GM12878 (cell line): ENCODE measurements at regions not wholly inside any gene's neighbourhood (a gene's known extent, or its start where the extent isn't known, plus 50 kb on each side); places are given as distances from the start of the nearest gene placed in this dataset.

Experiments used
- ATAC-seq: fragments of 200-7000 bp; cut with Tn5 transposase; 3 replicates; pipeline ENCODE4 v1.9.1; 2020; ENCODE audit warnings: mild to moderate bottlenecking, moderate library complexity
- BruUV-seq: library from RNA; stranded (reverse); fragments of 400-500 nt; replicated peaks from 2 replicates; lab custom pipeline; 2021; lab: Mats Ljungman, UMichigan
- CTCF ChIA-PET: fragments of 300-600 bp; sonication (Branson Sonifier 250); formaldehyde crosslinking; extraction: SDS; loops from one replicate; lab custom pipeline; 2021; ENCODE audit warnings: inconsistent platforms; lab: Yijun Ruan, JAX
- POLR2A ChIA-PET: fragments of 350-600 bp; formaldehyde crosslinking; extraction: SDS; loops from one replicate; lab custom pipeline; 2021; ENCODE audit warnings: inconsistent platforms; lab: Charles Lee
- RAD21 ChIA-PET: fragments of 300-600 bp; sonication (Branson Sonifier 250); formaldehyde crosslinking; loops from one replicate; lab custom pipeline; 2023; ENCODE audit warnings: antibody characterized with exemption; ENCODE audit not compliant: unreplicated experiment; lab: Charles Lee
- SMC1A ChIA-PET: fragments of 300-600 bp; sonication (Branson Sonifier 250); formaldehyde crosslinking; loops from one replicate; lab custom pipeline; 2023; ENCODE audit not compliant: unreplicated experiment, uncharacterized antibody; lab: Charles Lee
- DNase-seq: peaks from one replicate; pipeline ENCODE4 v3.0.0-alpha.2; 2011; ENCODE audit warnings: low read depth, low spot score
- FAIRE-seq: peaks from 3 replicates; lab custom pipeline; 2011; peaks lifted over from hg19 to GRCh38; lab: Jason Lieb, UNC
- H2AFZ ChIP-seq: 2 replicates; pipeline ENCODE4 v1.6.0; 2011; ENCODE audit warnings: low read depth, low read length, control low read depth; ENCODE audit not compliant: control insufficient read depth
- H3K27ac ChIP-seq: 2 replicates; pipeline ENCODE4 v1.5.1; 2011; ENCODE audit warnings: control low read depth; ENCODE audit not compliant: control insufficient read depth, insufficient read depth
- H3K27me3 ChIP-seq, 2 experiments: replicated peaks in 1 of 2; 2 replicates each; pipeline versions ENCODE4 v1.6.0 to v1.6.1; 2011; ENCODE audit warnings: low read length in 1 of 2; ENCODE audit not compliant: control insufficient read depth in 2 of 2, insufficient read depth in 2 of 2
- H3K36me3 ChIP-seq, 2 experiments: 2 replicates each; pipeline ENCODE4 v1.5.1; 2011; ENCODE audit warnings: low read length in 1 of 2; ENCODE audit not compliant: control insufficient read depth in 2 of 2, insufficient read depth in 2 of 2
- H3K4me1 ChIP-seq: 2 replicates; pipeline ENCODE4 v1.6.1; 2011; ENCODE audit warnings: mild to moderate bottlenecking, low read length, moderate library complexity, mixed read lengths; ENCODE audit not compliant: control insufficient read depth, insufficient read depth
- H3K4me2 ChIP-seq: 2 replicates; pipeline ENCODE4 v1.6.0; 2011; ENCODE audit warnings: control low read depth; ENCODE audit not compliant: control insufficient read depth, insufficient read depth
- H3K4me3 ChIP-seq: fragments of 200-600 bp; sonication (generic); 2 replicates; pipeline ENCODE4 v1.5.1; 2016
- H3K79me2 ChIP-seq: 2 replicates; pipeline ENCODE4 v1.6.0; 2011; ENCODE audit warnings: low read length; ENCODE audit not compliant: control insufficient read depth, insufficient read depth
- H3K9ac ChIP-seq: 2 replicates; pipeline ENCODE4 v1.8.0; 2011; ENCODE audit warnings: low read length, control low read depth, mixed read lengths; ENCODE audit not compliant: control insufficient read depth, insufficient read depth
- H3K9me3 ChIP-seq: replicated peaks from 3 replicates; pipeline ENCODE4 v1.5.1; 2011; ENCODE audit warnings: mild to moderate bottlenecking, low read length; ENCODE audit not compliant: control insufficient read depth, insufficient read depth
- H4K20me1 ChIP-seq: 2 replicates; pipeline ENCODE4 v1.6.0; 2011; ENCODE audit not compliant: control insufficient read depth, insufficient read depth
- BMI1 ChIP-seq: fragments of 450-650 bp; IDR thresholded peaks from 2 replicates; pipeline ENCODE4 v1.6.1; 2016; ENCODE audit warnings: mild to moderate bottlenecking, moderate library complexity, borderline replicate concordance
- BRCA1 ChIP-seq: IDR thresholded peaks from 2 replicates; pipeline ENCODE4 v1.6.1; 2011; ENCODE audit warnings: low read depth, low read length, improper control_type of control experiment
- CREM ChIP-seq: IDR thresholded peaks from 2 replicates; pipeline ENCODE4 v1.6.1; 2014; ENCODE audit warnings: antibody characterized with exemption, low read depth
- HDAC6 ChIP-seq: fragments of 200-600 bp; sonication (generic); IDR thresholded peaks from one replicate; pipeline ENCODE4 v1.8.0; 2017; ENCODE audit warnings: antibody characterized with exemption; ENCODE audit not compliant: unreplicated experiment
- RAD21 ChIP-seq: IDR thresholded peaks from 2 replicates; pipeline ENCODE4 v1.6.1; 2011; ENCODE audit warnings: mild to moderate bottlenecking, low read depth, low read length, moderate library complexity; ENCODE audit not compliant: insufficient read depth
- RCOR1 ChIP-seq: conservative IDR thresholded peaks from 2 replicates; pipeline ENCODE4 v1.6.1; 2012; ENCODE audit warnings: low read depth, low read length, improper control_type of control experiment
- RFX5 ChIP-seq: IDR thresholded peaks from 2 replicates; pipeline ENCODE4 v1.6.1; 2011; ENCODE audit warnings: low read depth, low read length, improper control_type of control experiment
- SMAD5 ChIP-seq: IDR thresholded peaks from 2 replicates; pipeline ENCODE4 v1.6.1; 2016; ENCODE audit warnings: antibody characterized with exemption, low read depth
- SP1 ChIP-seq: IDR thresholded peaks from one replicate; pipeline ENCODE4 v1.6.1; 2011; ENCODE audit warnings: low read depth, low read length
- STAT1 ChIP-seq: fragments of 450-650 bp; conservative IDR thresholded peaks from 2 replicates; pipeline ENCODE4 v1.6.1; 2014; ENCODE audit warnings: antibody characterized with exemption, mild to moderate bottlenecking
- ZZZ3 ChIP-seq: IDR thresholded peaks from 2 replicates; pipeline ENCODE4 v1.6.1; 2011; ENCODE audit warnings: low read depth; ENCODE audit not compliant: control insufficient read depth, insufficient read length
- WGBS: methylation state at CpG from one replicate; pipeline ENCODE4 v1.1.6; 2016; ENCODE audit warnings: low lambda C conversion rate; ENCODE audit not compliant: insufficient replicate concordance, insufficient coverage; ENCODE audit errors: missing lambda C conversion rate; 5-methylcytosine and 5-hydroxymethylcytosine counted together
- in situ Hi-C: fragments of 300-500 bp; cut with MboI; formaldehyde crosslinking; loops from 9 replicates; pipeline ENCODE4 v1.14.3; 2018; ENCODE audit warnings: mixed read lengths
- intact Hi-C: fragments of 100-400 bp; cut with micrococcal nuclease; formaldehyde crosslinking; loops from one replicate; pipeline ENCODE4 v1.14.2; 2022; ENCODE audit not compliant: unreplicated experiment
- TF ChIP-seq, protein P1 (sequence below): IDR thresholded peaks from 2 replicates; pipeline ENCODE4 v1.6.1; 2011; ENCODE audit warnings: low read depth, mild to moderate bottlenecking, low read length, moderate library complexity, borderline replicate concordance; ENCODE audit errors: extremely low read depth
- TF ChIP-seq, protein P2 (sequence below): fragments of 450-650 bp; formaldehyde crosslinking; IDR thresholded peaks from 2 replicates; pipeline ENCODE4 v1.4.0; 2020; ENCODE audit warnings: mild to moderate bottlenecking, moderate library complexity
- TF ChIP-seq, protein P3 (sequence below): IDR thresholded peaks from 2 replicates; pipeline ENCODE4 v1.6.1; 2012; ENCODE audit warnings: low read depth, low read length, improper control_type of control experiment
- TF ChIP-seq, protein P4 (sequence below): fragments of 450-650 bp; IDR thresholded peaks from 2 replicates; pipeline ENCODE4 v1.6.1; 2017; ENCODE audit warnings: mild to moderate bottlenecking, low read depth, inconsistent platforms; ENCODE audit not compliant: poor library complexity, severe bottlenecking

DNA sequence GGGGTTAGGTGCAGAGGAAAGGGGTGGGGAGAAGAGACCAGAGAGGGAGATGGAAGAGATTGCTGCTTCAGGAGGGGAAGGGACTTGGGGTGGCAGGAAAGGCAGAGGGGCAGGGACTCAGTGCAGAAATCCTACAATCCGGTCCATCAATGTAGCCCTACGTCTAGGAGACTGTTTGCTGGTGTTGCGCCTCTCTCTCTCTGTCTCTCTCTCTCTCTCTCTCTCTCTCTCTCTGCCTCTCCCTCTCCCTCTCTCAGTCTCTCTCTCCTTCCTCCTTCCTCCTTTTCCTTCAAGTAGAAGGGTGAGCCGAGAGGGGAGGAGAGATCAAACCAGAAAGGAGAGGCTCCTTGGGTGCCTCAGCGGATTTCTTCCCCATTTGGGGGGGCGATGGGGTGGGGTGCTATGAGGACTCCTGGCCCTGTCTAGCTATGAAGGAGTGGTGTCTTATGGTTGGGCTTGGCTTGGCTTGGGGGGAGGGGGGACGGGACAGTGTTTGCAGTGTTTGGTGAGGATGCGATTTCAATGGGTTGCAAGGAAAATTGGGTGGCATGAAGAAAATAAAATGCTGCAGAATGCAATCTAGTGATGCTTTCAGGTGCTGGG lies 181.2 kb downstream of the TBXT start:
- RAD21 ChIA-PET = interaction anchor here (1.0 kb wide), 1 partner anchor 38 kb away, joined by 3 read pairs; no protein-coding TSS in a partner anchor
- no peak for FAIRE-seq
- TF ChIP-seq RAD21 (no peak), SMAD5 (no peak), STAT1 (no peak), SP1 (no peak), CREM (no peak), RFX5 (no peak), BRCA1 (no peak), HDAC6 (no peak), RCOR1 (no peak), BMI1 (no peak), ZZZ3 (no peak)
- TF ChIP-seq, protein P1, sequence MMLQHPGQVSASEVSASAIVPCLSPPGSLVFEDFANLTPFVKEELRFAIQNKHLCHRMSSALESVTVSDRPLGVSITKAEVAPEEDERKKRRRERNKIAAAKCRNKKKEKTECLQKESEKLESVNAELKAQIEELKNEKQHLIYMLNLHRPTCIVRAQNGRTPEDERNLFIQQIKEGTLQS = no peak
- TF ChIP-seq, protein P2, sequence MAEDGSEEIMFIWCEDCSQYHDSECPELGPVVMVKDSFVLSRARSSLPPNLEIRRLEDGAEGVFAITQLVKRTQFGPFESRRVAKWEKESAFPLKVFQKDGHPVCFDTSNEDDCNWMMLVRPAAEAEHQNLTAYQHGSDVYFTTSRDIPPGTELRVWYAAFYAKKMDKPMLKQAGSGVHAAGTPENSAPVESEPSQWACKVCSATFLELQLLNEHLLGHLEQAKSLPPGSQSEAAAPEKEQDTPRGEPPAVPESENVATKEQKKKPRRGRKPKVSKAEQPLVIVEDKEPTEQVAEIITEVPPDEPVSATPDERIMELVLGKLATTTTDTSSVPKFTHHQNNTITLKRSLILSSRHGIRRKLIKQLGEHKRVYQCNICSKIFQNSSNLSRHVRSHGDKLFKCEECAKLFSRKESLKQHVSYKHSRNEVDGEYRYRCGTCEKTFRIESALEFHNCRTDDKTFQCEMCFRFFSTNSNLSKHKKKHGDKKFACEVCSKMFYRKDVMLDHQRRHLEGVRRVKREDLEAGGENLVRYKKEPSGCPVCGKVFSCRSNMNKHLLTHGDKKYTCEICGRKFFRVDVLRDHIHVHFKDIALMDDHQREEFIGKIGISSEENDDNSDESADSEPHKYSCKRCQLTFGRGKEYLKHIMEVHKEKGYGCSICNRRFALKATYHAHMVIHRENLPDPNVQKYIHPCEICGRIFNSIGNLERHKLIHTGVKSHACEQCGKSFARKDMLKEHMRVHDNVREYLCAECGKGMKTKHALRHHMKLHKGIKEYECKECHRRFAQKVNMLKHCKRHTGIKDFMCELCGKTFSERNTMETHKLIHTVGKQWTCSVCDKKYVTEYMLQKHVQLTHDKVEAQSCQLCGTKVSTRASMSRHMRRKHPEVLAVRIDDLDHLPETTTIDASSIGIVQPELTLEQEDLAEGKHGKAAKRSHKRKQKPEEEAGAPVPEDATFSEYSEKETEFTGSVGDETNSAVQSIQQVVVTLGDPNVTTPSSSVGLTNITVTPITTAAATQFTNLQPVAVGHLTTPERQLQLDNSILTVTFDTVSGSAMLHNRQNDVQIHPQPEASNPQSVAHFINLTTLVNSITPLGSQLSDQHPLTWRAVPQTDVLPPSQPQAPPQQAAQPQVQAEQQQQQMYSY = no peak
- TF ChIP-seq, protein P3, sequence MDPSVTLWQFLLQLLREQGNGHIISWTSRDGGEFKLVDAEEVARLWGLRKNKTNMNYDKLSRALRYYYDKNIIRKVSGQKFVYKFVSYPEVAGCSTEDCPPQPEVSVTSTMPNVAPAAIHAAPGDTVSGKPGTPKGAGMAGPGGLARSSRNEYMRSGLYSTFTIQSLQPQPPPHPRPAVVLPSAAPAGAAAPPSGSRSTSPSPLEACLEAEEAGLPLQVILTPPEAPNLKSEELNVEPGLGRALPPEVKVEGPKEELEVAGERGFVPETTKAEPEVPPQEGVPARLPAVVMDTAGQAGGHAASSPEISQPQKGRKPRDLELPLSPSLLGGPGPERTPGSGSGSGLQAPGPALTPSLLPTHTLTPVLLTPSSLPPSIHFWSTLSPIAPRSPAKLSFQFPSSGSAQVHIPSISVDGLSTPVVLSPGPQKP = no peak
- TF ChIP-seq, protein P4, sequence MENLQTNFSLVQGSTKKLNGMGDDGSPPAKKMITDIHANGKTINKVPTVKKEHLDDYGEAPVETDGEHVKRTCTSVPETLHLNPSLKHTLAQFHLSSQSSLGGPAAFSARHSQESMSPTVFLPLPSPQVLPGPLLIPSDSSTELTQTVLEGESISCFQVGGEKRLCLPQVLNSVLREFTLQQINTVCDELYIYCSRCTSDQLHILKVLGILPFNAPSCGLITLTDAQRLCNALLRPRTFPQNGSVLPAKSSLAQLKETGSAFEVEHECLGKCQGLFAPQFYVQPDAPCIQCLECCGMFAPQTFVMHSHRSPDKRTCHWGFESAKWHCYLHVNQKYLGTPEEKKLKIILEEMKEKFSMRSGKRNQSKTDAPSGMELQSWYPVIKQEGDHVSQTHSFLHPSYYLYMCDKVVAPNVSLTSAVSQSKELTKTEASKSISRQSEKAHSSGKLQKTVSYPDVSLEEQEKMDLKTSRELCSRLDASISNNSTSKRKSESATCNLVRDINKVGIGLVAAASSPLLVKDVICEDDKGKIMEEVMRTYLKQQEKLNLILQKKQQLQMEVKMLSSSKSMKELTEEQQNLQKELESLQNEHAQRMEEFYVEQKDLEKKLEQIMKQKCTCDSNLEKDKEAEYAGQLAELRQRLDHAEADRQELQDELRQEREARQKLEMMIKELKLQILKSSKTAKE = no peak
- Histone ChIP-seq H3K27ac (no peak overlapping the region), H4K20me1 (no peaks in the 10 kb centered on the region), H2AFZ (no peak overlapping the region), H3K9me3 (no peaks in the 10 kb centered on the region), H3K27me3 (peaks cover 8 to 9% of the 10 kb centered on the region in 2 experiments; a peak in 3 of 4 replicates), H3K4me1 (no peaks in the 10 kb centered on the region), H3K36me3 (no peaks in the 10 kb centered on the region), H3K4me3 (no peak overlapping the region), H3K4me2 (no peak overlapping the region), H3K9ac (no peak overlapping the region), H3K79me2 (no peaks in the 10 kb centered on the region)
- intact Hi-C loops = no loop called here
- SMC1A ChIA-PET = no interaction called here
- BruUV-seq = no TSS peak
- CTCF ChIA-PET = no interaction called here
- no peak for ATAC-seq
- in situ Hi-C loops = no loop called here
- 0% methylated on average over 8 of the region's 8 CpGs for WGBS
- no peak for DNase-seq
- POLR2A ChIA-PET = no interaction called here
